M059J (cell line): ENCODE measurements at regions not wholly inside any gene's neighbourhood (a gene's known extent, or its start where the extent isn't known, plus 50 kb on each side); places are given as distances from the start of the nearest gene placed in this dataset.
"Not testable (repeated sequence)": the region's sequence is repeated elsewhere in the genome, so short reads cannot be mapped to it uniquely, and the experiment has no call there.

Experiments
- DNase-seq: peaks from one replicate; pipeline ENCODE4 v3.0.0-alpha.2; 2012; ENCODE audit warnings: low read depth

DNA sequence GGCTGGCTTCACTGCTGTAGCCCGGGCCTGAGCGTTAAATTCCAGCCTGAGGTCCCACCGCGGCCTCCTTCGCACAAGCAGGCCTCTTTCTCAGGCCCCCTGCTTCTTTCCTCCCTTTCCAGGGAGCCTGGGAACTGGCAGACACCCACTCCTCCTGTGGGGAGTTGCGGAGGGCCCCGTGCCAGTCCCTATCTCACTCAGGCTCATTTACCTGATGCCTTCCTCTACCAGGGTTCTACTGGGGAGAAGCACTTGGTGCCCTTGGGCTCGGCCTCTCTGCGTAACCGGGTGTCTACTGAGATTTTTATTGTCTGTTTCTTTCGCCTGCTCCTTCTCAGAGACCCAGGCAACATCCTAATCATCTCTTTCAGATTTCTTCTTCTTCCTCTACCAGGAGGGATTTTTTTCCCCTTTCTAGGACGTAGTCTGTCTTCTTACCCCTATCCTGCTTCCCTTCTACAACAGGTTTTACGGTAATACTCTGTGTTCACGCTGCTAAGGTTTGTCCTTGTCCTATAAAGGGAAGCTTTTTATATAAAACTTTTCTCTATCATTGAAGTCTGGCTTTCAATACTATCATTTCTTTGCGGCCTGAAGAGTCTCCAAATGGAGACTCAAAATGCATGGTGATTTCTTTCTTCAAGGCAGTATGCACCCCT lies 135.4 kb upstream of the GPR12 start:
- no peak for DNase-seq

DNA sequence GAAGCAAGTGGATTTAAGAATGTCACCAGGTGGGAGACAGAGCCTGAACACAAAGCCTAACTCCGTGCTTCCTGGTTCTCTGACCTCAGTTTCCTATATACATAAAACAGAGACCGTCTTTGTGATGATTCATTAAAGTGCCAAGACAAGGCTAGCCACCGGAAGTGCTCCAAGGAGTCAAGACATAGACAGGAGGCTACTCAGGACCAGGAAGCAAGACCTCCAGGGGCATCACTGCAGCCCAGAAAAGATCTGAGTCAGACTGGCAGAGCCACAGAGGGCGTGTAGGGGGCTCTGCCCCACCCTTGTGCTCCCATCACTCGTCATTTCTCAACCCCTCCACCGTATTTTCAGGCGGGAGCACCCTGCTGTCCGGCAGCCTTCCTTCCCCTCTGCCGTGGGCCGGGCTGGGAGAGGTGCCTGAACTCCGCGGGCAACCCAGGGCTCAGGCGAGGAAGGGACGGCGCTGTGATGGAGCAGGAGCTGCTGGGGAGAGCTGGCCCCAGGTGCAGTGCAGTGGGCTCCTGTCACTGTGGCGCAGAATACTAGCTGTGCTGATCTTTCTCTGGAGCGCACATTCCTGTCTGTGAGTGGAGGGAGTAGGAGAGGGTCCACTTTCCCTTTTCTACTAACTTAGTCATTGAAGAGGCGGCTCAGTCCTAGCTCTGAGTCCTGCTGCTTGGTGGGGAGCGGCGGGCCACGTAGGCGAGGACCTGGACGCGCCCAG lies 134.7 kb upstream of the GPR12 start:
- peak; percentile 50 for DNase-seq

DNA sequence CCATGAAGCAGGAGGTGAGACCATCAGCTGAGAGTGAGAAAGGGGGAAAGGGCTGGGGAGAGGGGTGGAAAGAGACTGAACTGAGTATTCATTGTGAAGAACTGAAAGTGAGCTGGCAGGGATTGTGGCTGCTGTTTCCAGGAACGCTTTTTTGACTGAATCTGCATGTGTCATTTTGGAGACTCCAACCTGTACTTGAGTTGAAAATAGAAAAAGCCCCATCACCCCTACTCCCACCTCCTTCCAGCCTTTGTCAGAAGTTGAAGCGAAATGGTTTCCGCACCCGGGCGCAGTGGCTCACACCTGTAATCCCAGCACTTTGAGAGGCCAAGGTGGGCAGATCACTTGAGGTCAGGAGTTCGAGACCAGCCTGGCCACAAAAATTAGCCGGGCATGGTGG lies 128.0 kb upstream of the GPR12 start:
- no peak for DNase-seq

DNA sequence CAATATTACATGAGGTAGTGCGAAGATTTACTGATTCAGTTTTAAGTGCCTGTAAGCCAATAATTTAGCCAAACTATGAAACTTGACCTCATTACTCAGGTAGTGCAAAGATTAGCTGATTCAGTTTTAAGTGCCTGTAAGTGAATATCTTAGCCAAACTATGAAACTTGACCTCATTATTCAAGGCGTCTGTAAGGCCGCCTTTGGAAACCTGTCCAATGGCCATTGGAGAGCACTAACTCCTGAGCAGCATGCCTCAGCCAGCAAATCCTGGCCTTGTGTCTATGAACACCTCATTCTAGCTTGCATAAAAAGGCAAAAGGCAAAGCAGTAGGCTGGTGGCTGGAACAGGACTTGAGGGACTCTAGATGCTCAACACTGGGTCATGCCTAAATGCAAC lies 127.0 kb upstream of the GPR12 start:
- DNase-seq, result no peak

DNA sequence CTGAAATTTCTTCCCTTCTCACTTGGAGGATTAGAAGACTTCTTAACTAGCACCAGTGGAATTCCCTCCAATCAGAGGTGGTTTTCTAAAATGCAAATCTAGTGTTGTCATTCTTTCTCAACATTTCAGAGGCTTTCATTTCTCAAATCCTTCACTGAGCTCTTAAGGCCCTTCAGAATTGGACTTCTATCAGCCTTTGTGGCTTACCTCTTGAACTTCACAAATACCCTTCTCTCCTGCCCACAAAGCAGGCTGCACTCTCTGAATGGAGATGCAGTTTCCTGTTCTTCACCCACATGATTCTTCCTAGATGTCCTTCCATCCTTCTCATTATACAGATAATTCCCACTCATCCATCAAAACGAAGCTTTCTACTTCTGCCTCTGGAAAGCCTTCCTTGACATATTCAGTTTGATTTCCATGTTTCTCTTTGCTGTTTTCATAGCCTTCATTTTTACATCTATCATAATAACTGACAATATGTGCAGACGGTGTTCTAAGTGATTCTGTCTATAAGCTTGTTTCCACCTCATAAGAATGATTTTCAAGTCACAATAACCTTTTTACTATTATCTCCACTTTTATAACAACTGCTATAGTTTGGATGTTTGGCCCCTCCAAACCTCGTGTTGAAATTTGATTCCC lies 123.1 kb upstream of the GPR12 start:
- no peak for DNase-seq

DNA sequence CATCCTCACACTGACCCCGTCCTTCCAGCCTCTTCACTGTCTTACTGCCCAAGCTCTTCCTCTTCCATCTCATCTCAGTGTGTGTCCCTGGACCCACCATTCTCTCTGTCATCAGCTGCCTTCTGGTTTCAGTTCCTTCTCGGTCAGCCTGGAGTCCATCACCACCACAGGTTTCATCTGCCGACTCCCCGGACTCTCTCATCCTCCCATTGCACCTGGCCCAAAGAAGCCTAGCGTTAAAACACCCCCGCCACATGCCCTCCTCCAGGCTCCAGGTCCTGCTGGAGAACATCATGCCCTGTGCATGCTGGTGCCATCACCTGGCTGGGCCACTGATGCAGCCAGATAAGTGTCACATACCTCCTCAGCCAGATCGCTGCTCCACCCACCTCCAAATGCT lies 122.1 kb upstream of the GPR12 start:
- DNase-seq, result no peak

DNA sequence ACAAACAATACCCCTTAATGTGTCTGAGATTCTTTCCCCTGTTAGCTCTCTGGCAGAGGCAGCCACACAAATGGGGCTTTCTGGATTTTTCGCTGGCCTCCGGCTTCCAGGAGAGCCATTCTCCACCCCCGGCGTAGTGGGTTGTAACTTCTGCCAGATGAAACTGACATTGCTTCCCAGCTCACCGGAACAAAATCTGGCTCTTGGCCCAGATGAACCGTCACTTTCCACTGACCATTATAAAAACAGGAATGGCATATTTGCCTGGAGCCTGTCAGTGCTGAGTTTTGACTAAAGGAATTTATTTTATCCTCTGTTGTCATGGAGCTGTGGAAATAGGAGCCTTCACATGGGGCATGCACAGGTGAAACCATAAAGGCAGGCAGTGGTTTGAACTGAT lies 120.6 kb upstream of the GPR12 start:
- peak; percentile 87 for DNase-seq

DNA sequence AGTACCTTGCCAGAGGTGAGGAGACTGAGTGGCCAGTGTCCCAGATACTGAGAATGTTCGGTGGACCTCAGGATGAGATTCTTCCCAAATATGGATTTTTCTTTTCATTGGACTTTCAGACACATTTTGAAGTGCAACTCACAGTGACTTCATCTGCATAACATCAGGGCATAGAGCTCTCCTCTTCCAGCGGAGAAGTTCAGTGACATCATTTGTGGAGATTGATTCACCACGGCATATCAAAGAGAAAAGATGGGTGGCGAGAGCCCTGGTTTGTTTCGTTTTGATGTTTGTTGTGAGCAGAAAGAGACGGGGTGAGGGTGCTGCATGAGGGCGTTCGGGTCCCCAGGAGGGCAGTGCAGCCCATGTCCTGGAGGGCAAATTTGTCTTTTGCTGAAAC lies 120.1 kb upstream of the GPR12 start:
- DNase-seq, result peak; percentile 52

DNA sequence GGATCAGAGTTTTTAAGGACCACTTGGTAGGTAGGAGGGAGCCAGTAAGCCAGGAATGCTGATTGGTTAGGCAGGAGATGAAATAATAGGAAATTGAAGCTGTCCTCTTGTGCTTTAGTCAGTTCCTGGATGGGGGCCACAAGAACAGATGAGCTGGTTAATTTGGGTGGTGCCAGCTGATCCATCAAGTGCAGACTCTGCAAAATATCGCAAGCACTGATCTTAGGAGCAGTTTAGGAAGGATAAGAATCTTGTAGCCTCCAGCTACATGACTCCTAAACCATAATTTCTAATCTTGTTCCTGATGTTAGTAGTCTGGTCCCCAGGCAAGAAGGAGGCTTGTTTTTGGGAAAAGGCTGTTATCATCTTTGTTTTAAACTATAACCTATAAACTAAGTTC lies 117.9 kb upstream of the GPR12 start:
- DNase-seq, result peak; percentile 59

DNA sequence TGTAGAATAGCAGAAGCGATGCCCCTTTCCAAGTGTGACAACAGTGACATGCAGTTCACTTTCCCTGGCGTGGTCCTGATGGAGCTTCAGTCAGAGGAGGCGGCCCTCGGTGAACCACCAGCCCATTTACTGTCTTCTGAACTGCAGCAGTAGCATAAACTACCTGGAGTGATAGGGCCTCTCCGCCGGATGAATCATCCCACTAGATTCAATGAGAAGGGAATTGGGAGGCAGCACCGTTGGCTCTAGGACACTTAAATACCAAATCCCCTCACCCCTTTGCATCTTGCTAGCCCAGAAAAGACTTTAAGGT lies 112.8 kb upstream of the GPR12 start:
- no peak for DNase-seq

DNA sequence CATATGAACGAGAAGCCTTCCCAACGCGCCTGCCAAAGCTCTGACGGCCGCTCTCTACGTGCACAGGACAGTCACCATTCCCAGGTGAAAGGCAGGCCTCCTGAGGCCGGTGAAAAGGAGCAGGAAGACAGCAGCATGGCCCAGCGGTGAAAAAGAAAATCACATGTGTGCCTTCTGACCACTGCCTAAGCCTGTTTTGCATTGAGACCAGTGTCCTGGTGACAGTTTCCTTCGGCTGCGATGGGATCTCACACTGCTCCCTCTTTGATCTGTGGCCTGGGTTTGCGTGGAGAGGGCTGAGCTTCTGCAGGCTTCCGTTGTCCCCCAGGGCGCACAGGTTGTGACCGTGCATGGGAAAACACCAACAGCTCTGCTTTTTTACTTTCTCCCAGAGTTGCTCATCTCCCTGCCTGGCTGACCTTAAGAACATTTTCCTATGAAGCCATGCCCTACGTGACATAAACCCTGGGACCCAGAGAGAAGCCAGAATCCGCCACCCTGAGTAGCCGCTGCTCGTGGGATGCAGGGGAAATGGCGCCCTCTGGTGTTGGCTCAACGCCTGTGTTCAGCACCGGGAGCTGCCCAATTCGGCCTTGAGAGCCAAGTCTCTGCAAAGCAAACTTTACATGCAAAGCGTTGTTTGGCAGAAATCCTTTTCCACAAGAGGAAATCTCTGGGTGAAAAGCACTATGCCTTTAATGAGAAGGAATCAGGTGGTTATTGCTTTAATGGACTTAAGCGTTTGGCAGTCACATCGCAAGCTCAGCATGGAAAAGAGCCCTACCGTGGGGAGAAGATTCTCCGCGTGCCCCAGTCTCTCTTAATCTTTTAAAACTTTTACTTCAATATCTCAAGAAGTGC lies 112.2 kb upstream of the GPR12 start:
- DNase-seq, result peak; percentile 34

DNA sequence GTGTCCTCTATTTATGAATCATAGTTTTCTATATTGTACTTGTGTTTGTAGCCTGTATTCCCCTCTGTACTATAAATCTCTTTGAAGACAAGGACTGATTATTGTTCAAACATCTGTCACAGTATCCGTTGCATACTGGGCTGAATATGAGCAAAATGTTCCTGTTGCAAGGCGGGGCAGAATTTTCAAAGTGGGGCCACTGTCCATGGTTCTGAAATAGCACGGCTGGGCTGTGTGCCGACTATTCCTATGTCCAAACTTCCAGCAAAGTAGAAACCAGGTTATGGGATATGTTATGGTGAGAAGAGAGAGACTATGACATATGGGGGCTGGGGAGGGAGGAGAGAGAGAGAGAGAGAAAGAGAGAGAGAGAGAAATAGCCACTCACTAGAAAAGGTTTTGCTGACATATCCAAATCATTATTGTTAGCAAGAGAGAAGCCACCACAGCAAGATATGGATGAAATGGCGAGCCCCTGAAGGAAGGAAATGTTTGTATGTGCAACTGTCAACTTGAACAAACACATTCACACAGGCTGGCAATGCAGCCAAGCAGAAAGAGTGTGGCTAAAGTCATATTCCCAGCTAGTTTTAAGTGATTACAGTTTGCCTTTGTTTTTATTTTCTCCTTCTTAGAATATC lies 107.0 kb upstream of the GPR12 start:
- peak; percentile 11 for DNase-seq

DNA sequence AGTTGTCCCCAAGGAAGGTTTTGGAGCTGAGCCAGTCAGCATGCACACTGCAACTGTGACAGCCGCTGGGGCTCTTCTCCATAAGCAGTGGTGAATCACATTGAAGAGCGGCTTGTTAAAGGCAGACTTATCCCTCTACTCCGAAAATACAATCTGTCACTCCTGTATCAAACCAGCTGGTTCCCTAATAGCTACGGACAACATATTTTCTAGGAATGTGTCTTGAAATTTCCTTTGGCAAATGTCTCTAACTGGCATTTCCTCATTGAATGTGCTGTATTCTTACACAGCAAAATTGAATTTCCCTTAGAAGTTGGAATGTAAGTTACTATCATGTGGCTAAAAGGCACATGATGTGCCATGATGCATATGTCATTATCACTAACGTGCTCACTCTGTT lies 104.0 kb upstream of the GPR12 start:
- DNase-seq, result no peak

DNA sequence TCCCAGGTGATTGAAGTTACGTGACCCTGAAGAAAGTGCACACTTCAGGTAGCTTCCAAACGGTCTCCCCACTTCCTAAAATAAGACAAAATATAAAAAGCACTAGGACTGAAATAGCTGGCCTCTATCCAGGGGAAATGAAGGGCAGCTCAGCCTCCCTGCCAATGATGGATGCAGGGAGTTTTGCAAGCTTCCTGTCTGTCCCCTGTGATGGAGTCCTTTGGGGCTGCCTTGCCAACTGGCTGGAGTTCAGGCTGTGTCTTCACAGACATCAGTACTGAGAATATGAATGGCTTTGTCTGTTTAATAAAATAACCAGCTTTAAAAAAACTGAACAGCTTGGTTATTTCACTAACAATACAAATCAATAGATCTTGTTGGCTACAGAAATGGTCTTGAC lies 101.4 kb upstream of the GPR12 start:
- no peak for DNase-seq

DNA sequence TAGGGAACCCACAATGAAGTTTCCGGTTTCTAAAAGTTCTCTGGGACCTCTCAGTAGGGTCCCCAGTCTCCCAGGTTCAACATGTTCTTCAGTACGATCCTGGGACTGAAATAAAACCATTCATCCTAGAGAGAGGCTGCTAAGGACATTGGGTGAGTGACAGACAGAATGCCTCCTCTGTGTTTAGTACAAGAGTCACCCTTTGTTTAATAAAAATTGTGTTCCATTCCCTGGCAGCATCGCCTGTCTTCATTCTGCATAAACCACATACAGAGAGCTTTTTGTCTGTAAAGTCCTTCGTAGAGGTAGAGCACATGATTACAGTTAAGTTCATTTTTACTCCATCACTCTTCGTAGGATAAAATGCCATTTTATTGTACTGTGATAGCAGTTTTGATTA lies 95.3 kb upstream of the GPR12 start:
- DNase-seq, result no peak

DNA sequence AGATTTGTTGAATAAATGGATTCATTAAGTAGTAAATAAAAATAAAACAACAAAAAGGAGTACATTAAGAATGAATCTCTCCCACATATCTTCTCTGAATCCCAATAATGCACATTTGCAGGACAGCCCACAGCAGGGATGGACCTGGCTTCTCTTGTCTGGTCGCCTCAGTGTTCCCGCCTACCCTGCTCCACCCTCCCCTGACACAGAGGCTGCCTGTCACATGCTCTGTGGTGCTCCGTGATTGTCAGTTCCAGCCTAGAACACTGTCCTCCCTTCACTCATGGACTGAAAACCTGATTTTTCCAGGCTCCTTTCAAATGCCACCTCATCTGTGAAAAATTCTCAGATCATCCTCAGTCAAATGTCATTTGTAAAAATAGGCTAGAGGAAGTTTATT lies 94.5 kb upstream of the GPR12 start:
- DNase-seq, result no peak

DNA sequence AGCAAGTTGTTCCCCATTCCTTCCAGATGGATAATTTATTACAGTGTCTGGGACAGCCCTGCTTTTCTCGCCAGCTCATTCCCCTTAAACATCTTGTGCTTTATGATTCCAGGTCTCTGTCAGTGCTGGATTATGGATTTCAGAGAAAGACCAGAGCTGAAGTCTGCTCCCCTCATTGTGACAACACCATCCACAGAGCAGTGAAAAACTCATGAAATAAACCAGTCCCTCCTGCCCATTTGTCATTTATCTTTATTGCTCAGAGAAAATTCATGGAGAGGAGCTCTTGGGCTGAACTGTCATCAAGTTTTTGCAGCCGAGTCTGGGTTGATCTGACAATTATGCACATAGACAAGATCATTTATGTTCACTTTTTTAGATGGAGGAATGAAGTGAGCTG lies 92.7 kb upstream of the GPR12 start:
- no peak for DNase-seq

DNA sequence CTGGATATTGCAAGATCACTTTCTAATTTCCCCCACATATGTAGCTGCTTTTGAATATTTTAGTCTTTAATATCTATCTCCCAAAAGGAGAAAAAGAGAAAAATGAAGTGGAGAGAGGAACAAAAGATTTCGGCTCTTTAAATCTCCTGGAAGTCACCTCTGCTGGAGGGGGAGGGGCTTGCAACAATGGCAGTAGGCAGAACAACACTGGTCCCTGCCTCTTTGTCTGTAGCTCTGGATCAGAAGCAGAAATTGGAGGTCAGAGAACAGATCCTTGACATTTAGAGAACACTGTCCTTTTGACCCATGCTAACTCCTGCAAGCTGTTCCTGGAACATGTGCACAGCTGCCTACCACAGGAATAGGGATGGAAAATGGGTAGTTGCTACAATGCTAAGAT lies 86.7 kb upstream of the GPR12 start:
- DNase-seq, result no peak

DNA sequence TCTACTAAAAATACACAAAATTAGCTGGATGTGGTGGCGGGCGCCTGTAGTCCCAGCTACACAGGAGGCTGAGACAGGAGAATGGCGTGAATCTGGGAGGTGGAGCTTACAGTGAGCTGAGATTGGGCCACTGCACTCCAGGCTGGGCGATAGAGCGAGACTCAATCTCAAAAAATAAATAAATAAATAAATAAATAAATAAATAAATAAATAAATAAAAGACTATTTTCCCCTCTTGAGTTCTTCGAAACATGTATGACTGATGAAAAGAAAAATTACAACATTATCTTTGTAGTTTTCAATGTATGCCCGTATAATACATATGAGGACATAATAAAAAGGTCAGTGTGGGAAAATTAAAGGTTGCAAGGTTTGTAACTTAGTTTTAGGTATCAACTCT lies 84.5 kb upstream of the GPR12 start:
- not testable (repeated sequence) for DNase-seq

DNA sequence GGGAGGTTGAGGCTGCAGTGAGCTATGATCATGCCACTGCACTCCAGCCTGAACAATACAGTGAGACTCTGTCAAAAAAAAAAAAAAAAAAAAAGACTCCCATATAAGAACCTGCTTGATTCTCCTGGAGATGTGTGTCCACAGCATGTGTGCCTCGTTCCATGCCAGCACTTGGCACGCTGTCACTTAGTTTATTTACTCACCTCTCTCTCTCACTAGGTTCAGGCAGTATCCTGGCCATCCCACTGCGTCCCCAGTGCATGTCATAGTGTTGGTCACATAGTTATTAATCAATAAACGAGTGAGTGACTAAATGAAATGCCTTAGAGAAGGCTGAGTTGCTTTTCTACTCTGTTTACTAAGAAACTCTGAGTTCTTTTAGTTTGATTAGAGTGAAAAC lies 79.1 kb upstream of the GPR12 start:
- DNase-seq, result no peak

DNA sequence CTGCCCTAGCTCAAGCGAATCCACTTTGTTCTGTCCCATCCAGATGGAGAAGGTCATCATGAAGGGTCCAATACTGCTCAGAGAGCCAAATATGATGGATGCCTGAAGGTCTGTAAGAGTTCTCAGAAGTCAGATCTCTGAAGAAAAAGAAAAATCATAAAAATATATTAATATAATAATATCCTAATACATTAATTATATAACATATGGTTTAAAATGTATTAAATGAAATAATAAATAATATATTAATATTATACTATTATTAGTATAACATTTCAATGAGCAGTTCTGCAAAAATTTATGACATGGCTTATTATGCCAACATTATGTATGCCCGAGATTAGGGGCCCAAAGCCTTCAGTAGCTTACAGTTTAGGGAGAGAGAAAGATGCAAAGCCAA lies 78.2 kb upstream of the GPR12 start:
- DNase-seq, result no peak

DNA sequence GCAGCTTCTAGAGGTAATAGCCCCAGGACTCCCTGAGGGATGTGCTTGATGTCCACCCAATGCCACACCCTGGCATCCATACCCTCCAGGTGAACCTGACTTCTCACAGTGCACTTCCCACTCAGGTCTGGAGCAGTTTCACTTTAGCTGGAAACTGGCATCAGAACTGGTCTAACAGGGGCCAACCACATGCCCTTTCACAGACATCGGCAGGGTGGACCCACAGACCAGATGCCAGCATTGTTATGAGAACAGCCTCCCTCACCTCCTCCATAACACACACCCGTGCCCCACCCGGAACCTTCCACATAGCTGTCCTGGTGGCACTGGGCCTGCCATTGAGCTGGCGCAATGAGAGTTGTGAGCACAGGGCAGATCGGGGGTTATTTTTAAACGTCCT lies 77.4 kb upstream of the GPR12 start:
- no peak for DNase-seq
